ENCODE measurements at regions not wholly inside any gene's neighbourhood (a gene's known extent, or its start where the extent isn't known, plus 50 kb on each side); places are given as distances from the start of the nearest gene placed in this dataset.
"Not testable (repeated sequence)": the region's sequence is repeated elsewhere in the genome, so short reads cannot be mapped to it uniquely, and the experiment has no call there.

GRCh38 chr6:92109256-92109655 lies 1310.1 kb downstream of the EPHA7 start:
- no peak for ATAC-seq
- intact Hi-C loops (cut with DNase I, micrococcal nuclease): no loop called here
- DNase-seq: no peak

DNA sequence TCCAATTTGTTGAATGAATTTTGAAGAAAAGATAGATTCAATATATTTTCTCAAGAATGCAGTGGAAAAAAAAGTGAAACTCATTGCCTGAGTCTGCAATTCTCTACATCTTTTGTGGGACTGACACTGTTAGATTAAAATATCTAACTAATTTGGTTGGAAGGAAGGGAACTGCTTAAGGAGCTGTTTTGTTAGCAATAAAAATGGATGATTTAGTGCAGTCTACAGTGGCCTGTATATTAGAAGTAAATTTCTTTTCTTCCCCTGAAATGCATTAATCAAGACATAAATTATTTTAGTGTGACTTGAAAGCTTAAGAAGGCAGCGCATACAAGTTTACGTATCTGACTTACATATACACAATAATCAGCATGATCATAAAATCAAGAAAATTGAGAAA lies 1332.6 kb downstream of the EPHA7 start:
- ATAC-seq (no peak), DNase-seq (no peak)
- intact Hi-C loops (cut with DNase I, micrococcal nuclease): no loop called here

GRCh38 chr6:92083914-92084313 lies 1335.4 kb downstream of the EPHA7 start:
- ATAC-seq; DNase-seq; intact Hi-C loops (cut with DNase I, micrococcal nuclease): not testable (repeated sequence)

DNA sequence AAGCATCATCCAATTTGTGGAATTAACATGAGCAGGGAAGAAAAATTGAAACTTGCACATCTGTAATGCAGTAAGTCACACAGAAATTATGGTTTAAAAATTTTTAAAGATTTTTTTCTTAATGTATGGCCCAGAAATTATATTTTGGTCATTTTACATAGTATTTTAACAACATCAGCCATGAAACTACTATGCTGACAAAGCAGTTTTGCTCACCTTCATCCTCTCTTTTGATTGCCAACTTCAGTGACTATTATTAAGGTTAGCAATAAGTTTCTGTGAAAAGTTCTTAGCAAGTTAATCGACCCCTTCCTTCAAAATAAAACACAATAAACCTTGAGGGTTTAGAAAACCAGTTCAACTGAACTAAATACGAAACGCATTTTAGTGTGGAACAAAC lies 1347.0 kb downstream of the EPHA7 start:
- no peak for ATAC-seq

GRCh38 chr6:92069781-92070180 lies 1349.6 kb downstream of the EPHA7 start:
- intact Hi-C loops (cut with DNase I, micrococcal nuclease): no loop called here
- ATAC-seq: no peak

More for the DNA sequence above, 1347.0 kb downstream of the EPHA7 start:
- no peak for DNase-seq
- intact Hi-C loops (cut with DNase I, micrococcal nuclease): no loop called here

DNA sequence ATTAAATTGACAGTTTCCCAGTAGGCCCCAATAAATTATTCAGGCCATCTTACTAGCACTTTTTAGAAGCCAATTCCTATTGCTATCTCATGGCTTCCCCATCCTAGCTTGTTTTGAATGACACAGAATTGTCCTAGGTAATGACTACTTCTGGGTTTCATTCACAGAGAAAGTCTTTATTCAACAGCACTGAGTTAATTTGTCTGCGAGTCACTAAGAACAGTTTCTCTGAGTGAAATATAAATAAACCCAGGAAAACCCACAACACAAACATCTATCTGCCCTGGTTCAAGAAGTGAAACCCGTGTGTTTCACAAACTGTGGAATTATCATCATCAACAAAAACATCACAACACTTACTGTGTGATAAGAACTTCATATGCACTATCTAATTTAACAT lies 1366.8 kb downstream of the EPHA7 start:
- DNase-seq: no peak
- ATAC-seq: no peak
- intact Hi-C loops (cut with DNase I, micrococcal nuclease): no loop called here

More at GRCh38 chr6:92069781-92070180, 1349.6 kb downstream of the EPHA7 start:
- DNase-seq: no peak

DNA sequence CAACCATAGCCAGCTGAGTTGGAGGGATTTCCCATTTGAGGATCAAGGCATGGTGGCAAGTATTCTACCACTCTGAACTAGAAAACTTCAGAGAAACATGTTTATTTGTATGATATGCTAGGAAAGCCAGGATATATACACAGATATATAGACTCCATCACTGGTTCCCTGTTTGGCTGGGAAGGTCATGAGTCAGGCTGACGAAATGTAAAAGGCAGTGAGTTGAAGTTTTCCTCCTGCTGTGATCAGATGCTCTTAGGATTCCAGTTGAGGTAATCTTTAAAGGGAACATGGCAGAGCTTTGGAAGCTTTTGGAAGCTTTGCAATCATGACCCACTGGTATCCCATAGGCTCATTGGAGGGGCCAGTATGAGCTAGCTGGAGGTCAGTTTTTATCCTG lies 1369.1 kb downstream of the EPHA7 start:
- DNase-seq: no peak
- ATAC-seq: no peak
- intact Hi-C loops (cut with DNase I, micrococcal nuclease): no loop called here

- intact Hi-C loops (cut with DNase I, micrococcal nuclease): no loop called here
- ATAC-seq: no peak
- DNase-seq: no peak
Measured at GRCh38 chr6:92047860-92048259, 1371.5 kb downstream of the EPHA7 start.

- ATAC-seq: no peak
- intact Hi-C loops (cut with DNase I, micrococcal nuclease): no loop called here
- no peak for DNase-seq
Measured at GRCh38 chr6:92047152-92047850, 1372.1 kb downstream of the EPHA7 start.

- ATAC-seq (no peak), DNase-seq (no peak)
- intact Hi-C loops (cut with DNase I, micrococcal nuclease): no loop called here
Measured at GRCh38 chr6:92044312-92044711, 1375.0 kb downstream of the EPHA7 start.

- ATAC-seq: no peak
- no peak for DNase-seq
- intact Hi-C loops (cut with DNase I, micrococcal nuclease): no loop called here
Measured at GRCh38 chr6:92043777-92044176, 1375.6 kb downstream of the EPHA7 start.

DNA sequence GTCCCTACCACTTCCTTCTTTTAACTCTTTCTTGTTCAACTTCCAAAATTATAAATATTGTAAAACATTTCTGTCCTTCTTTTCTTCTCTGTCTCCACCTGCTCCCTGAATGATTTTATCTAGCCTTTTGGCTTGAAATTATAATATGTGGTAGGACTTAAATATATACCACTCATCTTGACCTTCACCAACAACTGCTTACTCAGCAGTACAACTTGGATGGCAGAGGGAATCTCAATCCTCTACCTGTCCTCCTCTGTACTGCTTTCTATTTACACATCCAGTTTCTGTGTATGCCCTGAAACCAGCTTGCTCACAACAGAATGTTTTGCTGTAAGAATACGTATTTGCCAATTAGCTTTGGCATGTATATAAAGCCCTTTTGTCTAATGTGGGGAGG lies 1392.5 kb downstream of the EPHA7 start:
- intact Hi-C loops (cut with DNase I, micrococcal nuclease): no loop called here
- ATAC-seq: no peak
- no peak for DNase-seq

GRCh38 chr6:92024881-92025280 lies 1394.5 kb downstream of the EPHA7 start:
- intact Hi-C loops (cut with DNase I, micrococcal nuclease): no loop called here

GRCh38 chr6:92024110-92024509 lies 1395.2 kb downstream of the EPHA7 start:
- intact Hi-C loops (cut with DNase I, micrococcal nuclease): no loop called here
- ATAC-seq: no peak
- DNase-seq: no peak

More at GRCh38 chr6:92024881-92025280, 1394.5 kb downstream of the EPHA7 start:
- DNase-seq: no peak
- ATAC-seq: no peak

DNA sequence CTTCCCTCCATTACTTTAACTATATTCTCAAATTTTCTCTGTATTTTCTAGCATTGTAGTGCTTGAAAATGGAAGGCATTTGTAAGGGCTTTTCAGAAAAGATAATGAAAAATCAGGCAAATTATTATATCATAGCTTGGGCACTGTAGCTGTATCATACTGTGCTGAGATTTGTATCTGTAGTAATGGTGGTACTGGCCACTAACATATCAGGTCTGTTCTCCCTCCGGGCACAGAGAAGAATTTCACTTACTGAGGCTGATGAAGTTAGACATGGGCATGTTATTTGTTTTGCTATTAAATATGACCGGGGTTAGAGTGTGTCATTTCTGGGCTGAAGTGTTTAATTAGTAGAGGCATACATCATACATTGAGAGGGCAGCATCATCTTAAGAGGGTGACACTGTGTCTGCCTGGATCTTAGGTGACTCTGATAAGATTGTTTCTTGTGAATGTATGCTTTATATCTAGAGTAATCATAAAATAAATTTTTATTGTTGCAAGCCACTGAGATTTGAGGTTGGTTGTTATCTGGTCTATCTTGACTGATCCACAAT lies 1395.9 kb downstream of the EPHA7 start:
- DNase-seq: no peak
- no peak for ATAC-seq
- intact Hi-C loops (cut with DNase I, micrococcal nuclease): no loop called here

- ATAC-seq: no peak
- DNase-seq: no peak
- intact Hi-C loops (cut with DNase I, micrococcal nuclease): no loop called here
Measured at GRCh38 chr6:92011681-92012245, 1407.6 kb downstream of the EPHA7 start.

DNA sequence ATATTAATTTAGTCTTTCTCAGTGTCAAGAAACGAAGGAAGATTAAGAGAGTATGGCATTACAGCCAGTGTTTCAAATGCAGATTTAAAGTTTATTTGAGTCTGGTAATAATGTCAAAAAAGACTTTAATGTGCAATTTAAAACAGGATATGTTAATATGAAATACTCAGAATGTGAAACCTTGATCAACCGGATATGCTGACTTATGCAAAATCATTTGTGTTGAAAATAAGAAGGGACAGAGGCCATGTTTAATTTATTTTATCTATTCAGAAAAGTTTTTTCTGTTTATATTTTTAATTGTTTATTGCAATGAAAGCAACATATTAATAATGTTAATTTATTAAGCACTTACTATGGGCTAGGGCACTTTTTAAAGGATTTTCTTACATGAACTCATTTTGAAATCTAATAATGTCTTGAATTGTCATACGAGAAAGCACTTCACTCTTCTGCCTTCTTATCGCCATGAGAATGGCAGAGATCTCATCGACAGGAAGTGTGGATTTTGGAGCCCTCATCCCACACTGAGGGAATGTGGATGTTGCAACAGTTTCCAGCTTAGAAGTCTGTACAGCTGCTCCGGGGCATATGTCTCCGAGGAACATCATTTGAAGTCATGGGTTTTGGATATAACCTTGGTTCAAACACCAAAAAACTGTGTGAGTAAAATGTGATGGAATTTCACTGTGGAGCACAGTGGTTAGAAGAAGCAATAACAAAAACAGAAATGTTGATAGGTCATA lies 1410.4 kb downstream of the EPHA7 start:
- DNase-seq: no peak
- intact Hi-C loops (cut with DNase I, micrococcal nuclease): no loop called here
- no peak for ATAC-seq

GRCh38 chr6:92000112-92000511 lies 1413.2 kb upstream of the MAP3K7 start:
- intact Hi-C loops (cut with DNase I, micrococcal nuclease): no loop called here
- DNase-seq (no peak), ATAC-seq (no peak)

DNA sequence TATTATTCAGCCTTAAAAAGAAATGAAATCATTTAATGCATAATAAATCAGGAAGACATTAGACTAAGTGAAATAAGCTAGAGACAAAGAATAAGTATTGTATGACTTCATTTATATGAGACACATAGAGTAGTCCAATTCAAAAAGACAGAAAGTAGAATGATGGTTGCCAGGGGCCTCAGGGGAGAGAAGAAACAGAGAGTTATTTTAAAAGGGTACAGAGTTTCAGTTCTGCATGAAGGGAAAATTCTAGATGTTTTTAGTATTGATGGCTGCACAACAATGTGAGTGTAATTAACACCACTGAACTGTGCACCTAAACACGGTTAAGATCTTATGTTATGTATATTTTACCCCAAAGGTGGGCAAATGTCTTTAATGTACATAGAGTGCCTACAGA lies 1407.9 kb upstream of the MAP3K7 start:
- ATAC-seq (no peak), DNase-seq (no peak)
- intact Hi-C loops (cut with DNase I, micrococcal nuclease): no loop called here

GRCh38 chr6:91982559-91982958 lies 1395.7 kb upstream of the MAP3K7 start:
- DNase-seq (no peak), ATAC-seq (no peak)
- intact Hi-C loops (cut with DNase I, micrococcal nuclease): no loop called here
